CD4-positive, alpha-beta T cell treated with Interleukin-17A for 4 hours (primary cell): ENCODE measurements at regions not wholly inside any gene's neighbourhood (a gene's known extent, or its start where the extent isn't known, plus 50 kb on each side); places are given as distances from the start of the nearest gene placed in this dataset.

Experiments used
- DNase-seq: peaks from one replicate; pipeline ENCODE4 v3.0.0-alpha.2; 2020; ENCODE audit warnings: mixed read lengths

DNA sequence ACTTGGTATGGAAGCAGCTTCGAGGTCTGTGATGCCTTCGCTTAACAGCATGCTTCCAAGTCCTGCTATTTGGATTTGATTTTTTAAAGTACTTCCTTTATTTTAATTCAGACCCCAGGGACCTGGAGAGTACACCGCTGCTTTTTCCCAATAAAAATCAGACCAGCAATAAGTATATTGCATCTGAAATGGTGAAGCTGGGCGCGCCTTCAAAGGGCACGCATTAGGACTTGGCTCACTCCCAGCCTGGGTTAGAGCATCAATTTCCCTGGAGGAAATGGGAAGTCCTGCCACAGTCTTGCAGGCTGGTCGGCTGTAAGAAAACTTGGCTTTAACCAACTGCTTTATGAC lies 325.1 kb downstream of the RRAGC start:
- no peak for DNase-seq

DNA sequence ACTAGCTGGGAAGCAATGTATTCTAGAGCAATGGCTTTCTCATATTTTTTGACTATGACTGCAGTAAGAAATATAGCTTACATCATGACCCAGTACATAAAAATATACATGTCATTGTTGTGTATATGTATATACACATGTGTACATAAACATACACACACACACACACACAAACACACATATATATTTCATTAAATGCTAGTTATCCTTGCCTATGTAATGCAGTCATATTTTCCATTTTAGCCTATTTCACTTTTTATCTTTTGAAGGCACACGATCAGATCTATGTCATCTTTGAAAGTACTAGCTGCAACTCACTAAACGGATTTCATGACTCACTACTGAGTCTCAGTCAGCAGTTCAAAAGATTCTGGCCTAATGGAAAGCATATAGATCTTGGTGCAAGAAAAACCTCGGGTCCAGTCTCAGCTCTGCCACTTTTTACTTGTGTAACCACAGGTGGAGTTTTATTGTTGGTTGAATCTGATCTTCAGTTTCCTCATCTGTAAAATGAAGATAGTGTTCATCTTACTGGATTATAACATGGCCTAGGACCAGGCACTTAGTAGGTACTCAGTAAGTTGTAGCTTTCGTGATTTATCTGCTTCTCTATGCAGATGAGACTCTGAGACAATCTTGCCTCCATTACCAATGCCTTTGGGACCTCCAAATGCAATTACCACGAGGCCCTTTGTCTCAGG lies 325.6 kb downstream of the RRAGC start:
- no peak for DNase-seq

- DNase-seq, result no peak
Observed at GRCh38 chr1:38530957-38531356, 328.6 kb downstream of the RRAGC start.

GRCh38 chr1:38529946-38530345 lies 329.6 kb downstream of the RRAGC start:
- no peak for DNase-seq

DNA sequence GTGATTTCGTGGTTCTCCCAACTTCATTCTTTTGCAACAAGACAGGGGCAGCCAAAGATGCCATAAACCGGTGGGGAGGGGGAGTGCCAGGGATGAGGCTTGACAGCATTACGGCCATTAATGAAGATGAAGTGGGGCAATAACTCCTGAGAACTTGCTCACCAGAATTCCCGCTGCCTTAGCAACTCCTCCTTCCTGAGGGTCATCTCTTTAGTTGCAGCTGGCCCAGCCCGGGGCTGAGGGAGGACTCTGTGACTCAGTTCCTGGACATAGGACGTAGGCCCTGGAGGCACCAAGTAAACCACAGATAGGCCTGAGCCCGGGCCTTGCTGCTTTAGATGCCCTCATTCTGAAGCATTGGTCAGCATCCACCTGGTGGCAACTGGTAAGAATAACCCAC lies 330.2 kb downstream of the RRAGC start:
- DNase-seq, result no peak

DNA sequence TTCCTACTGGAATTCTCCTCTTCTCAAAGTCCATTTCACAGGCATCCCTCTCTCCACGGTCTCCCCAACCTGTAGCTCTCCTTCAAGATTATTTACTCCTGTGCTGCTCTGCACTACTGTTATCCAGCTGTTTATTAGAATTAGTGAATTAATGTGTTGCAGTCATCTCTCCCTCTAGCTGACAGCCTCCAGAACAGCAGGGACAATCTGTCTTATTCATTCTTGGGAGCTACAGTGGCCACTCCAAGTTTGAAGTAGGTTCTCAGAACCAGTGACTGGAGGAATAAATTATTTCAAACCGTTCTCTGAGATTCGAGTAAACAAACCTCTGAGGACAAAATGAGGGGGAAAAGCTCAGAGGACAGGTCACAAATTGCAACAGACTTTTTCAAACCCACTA lies 330.9 kb downstream of the RRAGC start:
- DNase-seq, result no peak

DNA sequence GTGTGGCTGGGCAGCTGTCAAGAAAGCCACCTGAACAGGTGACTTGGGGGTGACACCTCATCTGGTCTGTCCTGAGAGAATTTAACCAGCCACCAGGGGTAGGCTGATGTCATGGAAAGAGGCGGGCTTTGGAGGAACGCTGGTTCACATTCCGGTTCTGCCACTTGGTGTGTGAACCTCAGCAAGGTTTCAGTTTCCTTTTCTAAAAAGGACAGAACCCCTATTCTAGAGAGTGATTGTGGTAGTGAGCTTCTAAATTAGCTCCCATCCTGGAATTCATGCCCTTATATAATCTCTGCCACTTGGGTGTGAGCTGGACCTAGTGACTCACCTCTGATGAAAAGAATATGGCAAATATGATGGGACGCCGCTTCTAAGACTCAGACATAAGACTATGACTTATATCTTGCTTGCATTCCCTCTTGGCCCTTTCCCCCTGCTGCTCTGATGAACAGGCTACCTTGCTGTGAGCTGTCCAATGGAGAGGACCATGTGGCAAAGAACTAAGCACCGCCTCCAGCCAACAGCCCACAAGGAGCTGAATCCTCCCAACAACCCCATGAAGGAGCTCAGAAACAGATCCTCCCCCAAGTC lies 332.1 kb downstream of the RRAGC start:
- DNase-seq, result peak; percentile 28

DNA sequence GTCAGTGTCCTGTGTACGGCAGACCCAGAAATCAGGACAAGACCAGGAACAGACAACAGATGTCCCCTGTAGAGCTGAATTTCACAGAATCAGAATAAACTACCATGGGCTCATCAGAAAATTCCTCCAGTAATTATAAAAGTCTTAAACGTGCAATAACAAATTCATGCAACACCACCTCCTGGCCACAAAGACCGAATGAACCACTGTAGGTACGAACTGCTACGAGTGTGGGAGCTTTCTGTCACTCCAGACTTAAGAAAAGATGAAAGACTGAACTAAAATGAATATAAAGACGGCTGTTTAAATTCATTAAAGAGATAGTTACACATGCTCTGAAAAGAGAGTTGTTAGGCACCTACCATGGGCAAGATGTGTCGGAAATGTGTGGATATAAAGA lies 333.5 kb downstream of the RRAGC start:
- DNase-seq, result no peak

GRCh38 chr1:38525343-38526043 lies 334.1 kb downstream of the RRAGC start:
- DNase-seq, result no peak

DNA sequence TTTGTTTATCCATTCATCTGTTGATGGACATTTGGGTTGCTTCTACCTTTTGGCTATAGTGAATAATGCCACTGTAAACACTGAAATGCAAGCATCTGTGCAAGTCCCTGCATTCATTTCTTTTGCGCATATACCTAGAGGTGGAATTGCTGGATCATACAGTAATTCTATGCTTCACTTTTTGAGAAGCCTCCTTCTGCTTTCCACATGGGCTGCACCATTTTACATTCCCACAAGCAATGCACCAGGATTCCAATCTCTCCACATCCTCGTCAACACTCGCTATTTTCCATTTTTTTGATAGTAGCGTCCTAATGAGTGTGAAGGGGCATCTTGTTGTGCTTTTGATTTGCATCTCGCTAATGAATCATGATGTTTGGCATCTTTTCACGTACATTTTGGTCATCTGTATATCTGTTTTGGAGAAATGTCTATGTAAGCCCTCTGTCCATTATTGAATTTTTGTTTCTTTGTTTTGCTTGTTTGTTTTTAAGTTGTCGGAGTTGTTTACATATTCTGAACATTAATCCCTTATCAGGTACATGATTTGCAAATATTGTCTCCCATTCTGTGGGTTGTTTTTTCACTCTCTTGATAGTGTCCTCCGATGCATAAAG lies 335.4 kb downstream of the RRAGC start:
- no peak for DNase-seq

DNA sequence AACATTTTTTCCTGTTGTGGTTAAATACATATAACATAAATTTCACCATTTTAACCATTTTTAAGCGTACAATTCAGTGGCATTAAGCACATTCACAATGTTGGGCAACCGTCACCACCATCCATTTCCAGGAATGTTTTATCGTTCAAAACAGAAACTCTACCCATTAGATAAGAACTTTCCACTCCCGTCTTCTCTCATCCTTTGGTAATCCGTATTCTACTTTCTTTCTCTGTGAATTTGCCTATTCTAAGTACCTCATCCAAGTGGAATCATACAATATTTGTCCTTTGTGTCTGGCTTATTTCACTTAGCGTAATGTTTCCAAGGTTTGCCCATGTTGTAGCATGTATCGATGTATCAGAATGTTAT lies 336.0 kb downstream of the RRAGC start:
- no peak for DNase-seq

GRCh38 chr1:38522915-38523567 lies 336.5 kb downstream of the RRAGC start:
- no peak for DNase-seq

- no peak for DNase-seq
Observed at GRCh38 chr1:38516560-38516959, 343.0 kb downstream of the RRAGC start.

GRCh38 chr1:38512789-38513188 lies 346.8 kb downstream of the RRAGC start:
- DNase-seq, result no peak

GRCh38 chr1:38512024-38512767 lies 347.4 kb downstream of the RRAGC start:
- no peak for DNase-seq

- DNase-seq, result no peak
Observed at GRCh38 chr1:38508232-38508631, 351.3 kb downstream of the RRAGC start.

DNA sequence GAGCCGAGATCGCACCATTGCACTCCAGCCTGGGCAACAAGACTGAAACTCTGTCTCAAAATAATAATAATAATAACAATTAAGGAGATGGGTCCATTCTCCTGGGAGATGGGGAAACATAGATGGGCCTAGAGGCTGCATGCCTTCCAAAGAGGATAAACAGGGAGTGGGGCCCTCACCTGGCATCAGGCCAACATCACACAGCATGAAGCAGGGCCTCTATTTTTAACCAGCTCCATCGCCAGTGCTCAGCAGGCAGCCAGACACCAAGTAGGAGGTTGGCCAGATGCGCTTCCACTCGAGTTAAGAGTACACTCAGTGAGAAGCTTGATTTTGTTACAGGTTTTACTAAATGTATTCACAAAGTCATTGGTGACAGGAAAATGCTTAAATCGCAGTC lies 352.0 kb downstream of the RRAGC start:
- DNase-seq, result no peak

DNA sequence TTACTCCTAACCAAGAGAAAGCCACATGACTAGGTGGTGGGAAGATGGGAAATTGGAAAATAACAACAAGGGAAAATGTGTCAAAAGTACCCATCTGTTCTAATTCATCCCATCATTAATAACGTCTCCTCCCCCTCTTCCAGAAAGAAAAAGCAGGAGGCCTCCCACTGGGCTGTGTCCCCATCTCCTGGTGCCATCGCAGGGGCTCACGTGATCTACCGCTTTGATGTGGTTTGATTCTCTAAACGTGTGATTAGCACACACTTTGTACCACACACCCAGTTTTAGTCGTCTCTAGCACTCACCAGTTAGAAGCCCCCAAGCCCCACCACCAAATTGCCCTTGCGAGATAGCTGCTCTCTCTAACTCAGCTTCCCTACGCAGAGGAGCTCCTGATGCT lies 353.6 kb downstream of the RRAGC start:
- no peak for DNase-seq

GRCh38 chr1:38502758-38503157 lies 356.8 kb downstream of the RRAGC start:
- DNase-seq, result no peak

DNA sequence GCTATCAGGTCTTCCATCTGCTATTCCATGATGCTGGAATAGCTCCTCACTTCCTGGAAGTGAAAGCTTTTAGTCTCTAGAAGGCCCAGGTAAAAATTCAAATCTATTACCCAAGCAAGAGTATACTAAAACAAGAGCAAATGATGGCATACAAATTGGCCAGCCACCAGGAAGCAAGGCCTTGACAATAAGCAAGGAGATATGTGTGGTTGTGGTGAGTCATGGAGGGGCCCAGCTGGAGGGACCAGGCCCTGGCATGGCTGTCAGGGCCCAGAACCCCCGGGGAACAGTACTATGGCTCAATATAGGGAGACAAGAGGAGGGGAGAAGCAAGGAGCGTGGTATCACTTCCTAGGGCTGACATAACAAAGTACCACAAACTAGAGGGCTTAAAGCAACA lies 358.7 kb downstream of the RRAGC start:
- DNase-seq, result no peak

- no peak for DNase-seq
Observed at GRCh38 chr1:38500352-38500751, 359.2 kb downstream of the RRAGC start.

GRCh38 chr1:38498686-38499085 lies 360.9 kb downstream of the RRAGC start:
- DNase-seq, result no peak
